ENCODE measurements at regions not wholly inside any gene's neighbourhood (a gene's known extent, or its start where the extent isn't known, plus 50 kb on each side); places are given as distances from the start of the nearest gene placed in this dataset.
"Not testable (repeated sequence)": the region's sequence is repeated elsewhere in the genome, so short reads cannot be mapped to it uniquely, and the experiment has no call there.

- H2BK5ac ChIP-seq (ENCODE audit: low read depth, low read length, poor library complexity); H3K4me1 ChIP-seq (ENCODE audit: control insufficient read depth in 1 of 2, insufficient read depth in 2 of 2, low read length in 2 of 2); H3K4me3 ChIP-seq (ENCODE audit: low read depth, low read length); H4K12ac ChIP-seq (ENCODE audit: low read depth, low read length); H3K4me2 ChIP-seq (ENCODE audit: low read length); H3K27me3 ChIP-seq (ENCODE audit: insufficient read depth, low read length); H3K27ac ChIP-seq (ENCODE audit: low read depth, low read length); H3K18ac ChIP-seq (ENCODE audit: low read length); H3K4ac ChIP-seq (ENCODE audit: low read depth, low read length); H4K91ac ChIP-seq (ENCODE audit: low read depth, low read length); H3K23ac ChIP-seq (ENCODE audit: low read length); H2BK120ac ChIP-seq (ENCODE audit: insufficient read depth, low read length, poor library complexity); H2AFZ ChIP-seq (ENCODE audit: insufficient read depth, low read length, poor library complexity); H3K36me3 ChIP-seq (ENCODE audit: control insufficient read depth in 1 of 2, insufficient read depth in 2 of 2, low read length in 2 of 2); H4K8ac ChIP-seq (ENCODE audit: low read depth, low read length); H3K9me3 ChIP-seq (ENCODE audit: insufficient read depth, low read depth, low read length); H3K9ac ChIP-seq (ENCODE audit: low read length); H3K14ac ChIP-seq (ENCODE audit: low read length); DNase-seq; H2AK5ac ChIP-seq (ENCODE audit: low read length); H3K79me1 ChIP-seq (ENCODE audit: low read length); H3K79me2 ChIP-seq (ENCODE audit: control insufficient read depth, insufficient read depth, low read length, poor library complexity); H2BK12ac ChIP-seq (ENCODE audit: low read length): not testable (repeated sequence)
- WGBS (ENCODE audit: extremely low coverage, insufficient coverage, insufficient read length), result no CpG with 5 or more reads among the region's 13 CpGs
Measured at GRCh38 chr12:61294011-61294410, 966.2 kb upstream of the USP15 start.

GRCh38 chr12:61301817-61302216 is 958.4 kb upstream of the USP15 start:
- Histone ChIP-seq H3K4me3 (ENCODE audit: low read depth, low read length) (no peak overlapping the region), H3K27me3 (ENCODE audit: insufficient read depth, low read length) (no peaks in the 10 kb centered on the region), H3K27ac (ENCODE audit: low read depth, low read length) (no peak overlapping the region), H3K9me3 (ENCODE audit: insufficient read depth, low read depth, low read length) (no peaks in the 10 kb centered on the region), H3K18ac (ENCODE audit: low read length) (no peak overlapping the region), H4K8ac (ENCODE audit: low read depth, low read length) (no peak overlapping the region), H2BK120ac (ENCODE audit: insufficient read depth, low read length, poor library complexity) (no peak overlapping the region), H3K9ac (ENCODE audit: low read length) (no peak overlapping the region), H2AFZ (ENCODE audit: insufficient read depth, low read length, poor library complexity) (no peak overlapping the region), H4K91ac (ENCODE audit: low read depth, low read length) (no peak overlapping the region), H3K79me2 (ENCODE audit: control insufficient read depth, insufficient read depth, low read length, poor library complexity) (no peaks in the 10 kb centered on the region), H3K4ac (ENCODE audit: low read depth, low read length) (no peak overlapping the region), H3K4me2 (ENCODE audit: low read length) (no peak overlapping the region), H3K23ac (ENCODE audit: low read length) (no peak overlapping the region), H2BK12ac (ENCODE audit: low read length) (no peak overlapping the region), H3K14ac (ENCODE audit: low read length) (no peak overlapping the region), H4K12ac (ENCODE audit: low read depth, low read length) (no peak overlapping the region), H2AK5ac (ENCODE audit: low read length) (no peak overlapping the region), H3K4me1 (ENCODE audit: control insufficient read depth in 1 of 2, insufficient read depth in 2 of 2, low read length in 2 of 2) (no peaks in the 10 kb centered on the region), H3K36me3 (ENCODE audit: control insufficient read depth in 1 of 2, insufficient read depth in 2 of 2, low read length in 2 of 2) (no peaks in the 10 kb centered on the region), H3K79me1 (ENCODE audit: low read length) (no peaks in the 10 kb centered on the region), H2BK5ac (ENCODE audit: low read depth, low read length, poor library complexity) (no peak overlapping the region)
- no peak for DNase-seq
- no CpG with 5 or more reads among the region's 2 CpGs for WGBS (ENCODE audit: extremely low coverage, insufficient coverage, insufficient read length)

- no peak overlapping the region for H3K18ac ChIP-seq (ENCODE audit: low read length)
- H3K14ac ChIP-seq (ENCODE audit: low read length), result no peak overlapping the region
Measured at GRCh38 chr12:61302282-61302681, 957.9 kb upstream of the USP15 start.

GRCh38 chr12:61308220-61308619 is 952.0 kb upstream of the USP15 start:
- WGBS (ENCODE audit: extremely low coverage, insufficient coverage, insufficient read length), result no CpG with 5 or more reads among the region's 2 CpGs

More at GRCh38 chr12:61302282-61302681, 957.9 kb upstream of the USP15 start:
- H3K27ac ChIP-seq (ENCODE audit: low read depth, low read length), result no peak overlapping the region
- H3K9me3 ChIP-seq (ENCODE audit: insufficient read depth, low read depth, low read length), result no peaks in the 10 kb centered on the region
- H4K8ac ChIP-seq (ENCODE audit: low read depth, low read length), result no peak overlapping the region
- H3K27me3 ChIP-seq (ENCODE audit: insufficient read depth, low read length), result no peaks in the 10 kb centered on the region
- H3K4me1 ChIP-seq (ENCODE audit: control insufficient read depth in 1 of 2, insufficient read depth in 2 of 2, low read length in 2 of 2), result no peaks in the 10 kb centered on the region
- no peak overlapping the region for H3K23ac ChIP-seq (ENCODE audit: low read length)
- H2AK5ac ChIP-seq (ENCODE audit: low read length), result no peak overlapping the region
- no CpG with 5 or more reads among the region's 4 CpGs for WGBS (ENCODE audit: extremely low coverage, insufficient coverage, insufficient read length)
- H3K79me2 ChIP-seq (ENCODE audit: control insufficient read depth, insufficient read depth, low read length, poor library complexity), result no peaks in the 10 kb centered on the region
- H4K12ac ChIP-seq (ENCODE audit: low read depth, low read length), result no peak overlapping the region
- no peak overlapping the region for H2BK12ac ChIP-seq (ENCODE audit: low read length)
- no peak overlapping the region for H2BK120ac ChIP-seq (ENCODE audit: insufficient read depth, low read length, poor library complexity)
- no peak overlapping the region for H3K4ac ChIP-seq (ENCODE audit: low read depth, low read length)
- no peaks in the 10 kb centered on the region for H3K36me3 ChIP-seq (ENCODE audit: control insufficient read depth in 1 of 2, insufficient read depth in 2 of 2, low read length in 2 of 2)
- no peak overlapping the region for H3K4me2 ChIP-seq (ENCODE audit: low read length)
- no peak overlapping the region for H3K9ac ChIP-seq (ENCODE audit: low read length)
- H2AFZ ChIP-seq (ENCODE audit: insufficient read depth, low read length, poor library complexity), result no peak overlapping the region
- H4K91ac ChIP-seq (ENCODE audit: low read depth, low read length), result no peak overlapping the region
- H3K4me3 ChIP-seq (ENCODE audit: low read depth, low read length), result no peak overlapping the region
- no peak for DNase-seq
- no peak overlapping the region for H2BK5ac ChIP-seq (ENCODE audit: low read depth, low read length, poor library complexity)
- H3K79me1 ChIP-seq (ENCODE audit: low read length), result no peaks in the 10 kb centered on the region

More at GRCh38 chr12:61308220-61308619, 952.0 kb upstream of the USP15 start:
- H3K9ac ChIP-seq (ENCODE audit: low read length), result no peak overlapping the region
- no peak overlapping the region for H2BK5ac ChIP-seq (ENCODE audit: low read depth, low read length, poor library complexity)
- H2AFZ ChIP-seq (ENCODE audit: insufficient read depth, low read length, poor library complexity), result no peak overlapping the region
- no peaks in the 10 kb centered on the region for H3K79me1 ChIP-seq (ENCODE audit: low read length)
- no peaks in the 10 kb centered on the region for H3K9me3 ChIP-seq (ENCODE audit: insufficient read depth, low read depth, low read length)
- no peak overlapping the region for H3K4me2 ChIP-seq (ENCODE audit: low read length)
- DNase-seq, result no peak
- no peak overlapping the region for H3K14ac ChIP-seq (ENCODE audit: low read length)
- H2AK5ac ChIP-seq (ENCODE audit: low read length), result no peak overlapping the region
- no peak overlapping the region for H4K91ac ChIP-seq (ENCODE audit: low read depth, low read length)
- H3K4me1 ChIP-seq (ENCODE audit: control insufficient read depth in 1 of 2, insufficient read depth in 2 of 2, low read length in 2 of 2), result no peaks in the 10 kb centered on the region
- H3K18ac ChIP-seq (ENCODE audit: low read length), result no peak overlapping the region
- H3K27me3 ChIP-seq (ENCODE audit: insufficient read depth, low read length), result no peaks in the 10 kb centered on the region
- no peak overlapping the region for H4K12ac ChIP-seq (ENCODE audit: low read depth, low read length)
- no peaks in the 10 kb centered on the region for H3K79me2 ChIP-seq (ENCODE audit: control insufficient read depth, insufficient read depth, low read length, poor library complexity)
- no peak overlapping the region for H2BK120ac ChIP-seq (ENCODE audit: insufficient read depth, low read length, poor library complexity)
- H3K27ac ChIP-seq (ENCODE audit: low read depth, low read length), result no peak overlapping the region
- no peaks in the 10 kb centered on the region for H3K36me3 ChIP-seq (ENCODE audit: control insufficient read depth in 1 of 2, insufficient read depth in 2 of 2, low read length in 2 of 2)
- H3K4me3 ChIP-seq (ENCODE audit: low read depth, low read length), result no peak overlapping the region
- H2BK12ac ChIP-seq (ENCODE audit: low read length), result no peak overlapping the region
- no peak overlapping the region for H3K23ac ChIP-seq (ENCODE audit: low read length)
- no peak overlapping the region for H4K8ac ChIP-seq (ENCODE audit: low read depth, low read length)
- H3K4ac ChIP-seq (ENCODE audit: low read depth, low read length), result no peak overlapping the region

Measured in trophoblast cell (in vitro differentiated cells and primary cell).